ENCODE measurements at regions not wholly inside any gene's neighbourhood (a gene's known extent, or its start where the extent isn't known, plus 50 kb on each side); places are given as distances from the start of the nearest gene placed in this dataset.
"Not testable (repeated sequence)": the region's sequence is repeated elsewhere in the genome, so short reads cannot be mapped to it uniquely, and the experiment has no call there.

DNA sequence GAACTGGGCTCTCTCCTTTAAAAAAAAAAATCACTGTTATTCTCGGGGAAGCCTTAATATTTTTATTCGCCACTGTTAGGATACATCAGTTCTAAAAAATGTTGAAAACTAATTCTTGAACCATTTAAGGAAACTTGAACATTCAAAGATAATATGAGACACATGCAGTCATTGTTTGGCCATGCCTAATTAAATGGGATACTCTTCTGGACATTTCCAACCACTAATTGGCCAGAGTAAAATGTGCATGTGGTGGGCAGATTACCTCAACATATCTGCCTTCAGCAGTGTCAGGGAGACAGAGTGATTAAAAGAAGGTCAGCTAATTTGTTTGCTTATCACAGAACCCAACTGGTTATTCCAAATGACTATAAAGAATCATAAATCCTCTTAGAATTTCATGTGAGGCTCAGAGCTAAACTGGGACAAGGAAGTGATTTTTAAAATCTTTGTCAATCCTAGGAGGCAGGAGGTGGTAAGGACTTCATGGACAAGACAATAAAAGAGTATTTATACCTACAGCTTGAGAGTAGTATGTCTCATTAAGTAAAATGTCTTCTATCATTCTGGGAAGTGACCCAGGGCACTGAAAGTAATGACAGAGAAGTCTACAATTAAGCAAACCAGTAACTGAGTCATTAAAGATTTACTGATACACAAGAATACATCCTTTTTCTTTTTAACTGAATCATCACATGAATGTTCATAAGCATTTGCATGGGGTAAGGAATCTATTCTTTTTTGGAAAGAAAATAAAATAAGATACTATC is 242.9 kb upstream of the TRPM3 start:
- no peak for DNase-seq (ENCODE audit: low spot score)

- DNase-seq (ENCODE audit: low spot score), result no peak
Observed at GRCh38 chr9:71363286-71363961, 242.0 kb upstream of the TRPM3 start.

DNA sequence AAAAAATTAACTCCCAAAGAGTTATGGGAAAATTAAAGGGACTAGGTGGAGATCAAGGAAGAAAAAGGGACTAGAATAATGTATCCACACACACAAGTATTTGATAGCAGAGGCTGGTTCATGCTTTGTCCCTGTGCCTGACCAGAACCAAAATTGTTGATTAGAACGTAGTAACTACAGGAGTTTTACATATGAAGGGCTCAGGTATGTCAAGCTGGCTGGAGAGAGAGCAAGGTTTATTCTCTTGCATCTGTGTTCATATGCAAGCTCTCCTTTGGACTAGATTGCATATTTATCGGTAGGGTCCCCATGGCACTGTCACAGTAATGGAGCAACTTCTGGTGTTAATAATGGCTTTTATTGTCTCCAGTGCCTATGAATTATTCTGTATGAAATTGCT is 239.9 kb upstream of the TRPM3 start:
- no peak for DNase-seq (ENCODE audit: low spot score)

GRCh38 chr9:71357346-71357745 is 235.9 kb upstream of the TRPM3 start:
- no peak for DNase-seq (ENCODE audit: low spot score)

DNA sequence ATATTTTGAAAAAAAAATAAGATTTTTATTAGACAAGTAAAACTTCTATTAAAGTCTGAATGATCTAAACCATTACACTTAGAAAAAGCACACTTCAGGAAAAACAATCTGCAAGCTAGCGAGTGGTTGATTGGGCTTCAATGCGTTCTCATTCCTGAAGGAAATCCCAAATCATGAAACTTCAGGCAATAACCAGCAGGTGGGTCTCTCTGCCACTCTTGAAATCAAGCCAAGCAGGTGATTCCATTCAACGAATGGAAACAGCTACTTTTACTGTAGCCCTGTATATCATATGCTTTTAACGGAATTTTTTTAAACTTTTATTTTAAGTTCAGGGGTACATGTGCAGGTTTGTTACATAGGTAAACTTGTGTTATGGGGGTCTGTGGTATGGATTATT is 234.5 kb upstream of the TRPM3 start:
- DNase-seq (ENCODE audit: low spot score), result no peak

- no peak for DNase-seq (ENCODE audit: low spot score)
Observed at GRCh38 chr9:71353720-71354119, 232.3 kb upstream of the TRPM3 start.

DNA sequence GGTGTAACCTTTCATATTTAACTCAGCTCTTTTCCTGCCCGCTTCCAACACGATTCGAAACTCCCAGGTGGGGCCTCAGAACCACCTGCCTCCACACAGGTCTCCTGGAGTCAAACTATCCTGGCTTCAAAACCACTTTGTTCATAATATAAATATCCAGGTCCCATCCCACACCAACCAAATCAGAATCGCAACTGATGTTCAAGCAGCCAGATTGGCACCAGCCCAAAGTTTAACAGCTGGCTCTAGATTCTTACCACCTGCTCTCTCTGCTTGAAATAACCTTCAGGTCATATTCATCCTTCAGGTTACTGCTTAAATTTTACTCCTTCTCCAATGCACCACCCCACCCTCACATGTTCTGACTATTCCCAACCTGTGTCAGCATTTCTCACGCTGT is 231.4 kb upstream of the TRPM3 start:
- no peak for DNase-seq (ENCODE audit: low spot score)

DNA sequence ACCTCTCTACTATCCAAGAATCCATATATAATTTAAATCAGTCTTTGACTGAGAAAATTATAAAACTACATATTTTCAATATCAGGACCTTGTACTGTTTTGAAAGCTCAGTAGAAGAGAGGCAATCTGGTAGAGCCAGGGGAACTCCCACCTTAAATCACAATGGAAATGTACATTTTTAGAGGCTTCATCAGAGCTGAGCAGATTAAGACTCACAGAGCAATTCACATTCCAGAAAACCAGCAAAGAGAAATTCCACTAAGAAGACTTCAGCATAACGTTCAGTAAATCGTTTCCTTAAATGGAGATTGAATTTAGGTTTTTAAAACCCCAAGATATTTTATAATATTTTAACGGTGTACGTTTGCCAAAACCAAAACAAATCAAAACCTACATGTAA is 227.8 kb upstream of the TRPM3 start:
- no peak for DNase-seq (ENCODE audit: low spot score)

- no peak for DNase-seq (ENCODE audit: low spot score)
Observed at GRCh38 chr9:71333321-71333720, 211.9 kb upstream of the TRPM3 start.

GRCh38 chr9:71331603-71332002 is 210.2 kb upstream of the TRPM3 start:
- no peak for DNase-seq (ENCODE audit: low spot score)

GRCh38 chr9:71329873-71330272 is 208.5 kb upstream of the TRPM3 start:
- DNase-seq (ENCODE audit: low spot score), result no peak

- no peak for DNase-seq (ENCODE audit: low spot score)
Observed at GRCh38 chr9:71326360-71326759, 204.9 kb upstream of the TRPM3 start.

DNA sequence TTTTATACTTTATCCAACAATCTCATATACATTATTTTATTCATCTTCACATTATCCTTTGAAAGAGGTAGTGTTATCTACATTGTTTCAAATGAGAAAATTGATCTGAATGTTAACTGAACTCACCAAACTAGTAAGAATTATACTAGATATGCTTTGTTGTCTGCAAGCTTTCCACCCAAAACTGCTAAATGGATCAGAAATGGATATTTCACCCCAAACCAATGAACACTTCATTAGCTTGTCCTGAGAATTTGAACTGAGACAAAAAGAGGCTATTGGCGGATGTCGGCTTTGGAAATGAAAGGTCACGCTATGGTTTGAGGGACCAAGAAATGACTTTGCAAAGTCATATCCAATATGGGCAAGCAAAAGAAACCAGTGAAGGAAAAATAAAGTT is 201.9 kb upstream of the TRPM3 start:
- DNase-seq (ENCODE audit: low spot score), result no peak

- DNase-seq (ENCODE audit: low spot score), result no peak
Observed at GRCh38 chr9:71322311-71322710, 200.9 kb upstream of the TRPM3 start.

DNA sequence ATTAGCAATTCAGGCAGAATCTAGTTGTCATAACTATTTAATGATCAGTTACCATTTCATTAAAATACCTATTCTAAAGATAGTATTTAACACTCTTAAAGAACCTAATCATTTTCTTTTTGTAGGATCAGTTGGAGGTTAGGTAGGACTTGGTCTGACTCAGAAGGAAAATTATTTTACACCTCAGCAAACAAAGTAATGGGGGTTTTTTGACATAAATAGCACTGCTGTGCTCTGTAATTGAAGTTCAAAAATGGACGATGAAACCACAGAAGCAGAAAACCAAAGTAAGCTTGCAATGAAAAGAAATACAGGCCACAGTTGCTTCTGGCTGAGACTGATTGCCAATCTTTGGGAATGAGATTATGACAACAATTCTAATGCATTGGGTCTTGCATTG is 187.0 kb upstream of the TRPM3 start:
- no peak for DNase-seq (ENCODE audit: low spot score)

- no peak for DNase-seq (ENCODE audit: low spot score)
Observed at GRCh38 chr9:71306134-71306533, 184.7 kb upstream of the TRPM3 start.

- DNase-seq (ENCODE audit: low spot score), result no peak
Observed at GRCh38 chr9:71303351-71303750, 181.9 kb upstream of the TRPM3 start.

DNA sequence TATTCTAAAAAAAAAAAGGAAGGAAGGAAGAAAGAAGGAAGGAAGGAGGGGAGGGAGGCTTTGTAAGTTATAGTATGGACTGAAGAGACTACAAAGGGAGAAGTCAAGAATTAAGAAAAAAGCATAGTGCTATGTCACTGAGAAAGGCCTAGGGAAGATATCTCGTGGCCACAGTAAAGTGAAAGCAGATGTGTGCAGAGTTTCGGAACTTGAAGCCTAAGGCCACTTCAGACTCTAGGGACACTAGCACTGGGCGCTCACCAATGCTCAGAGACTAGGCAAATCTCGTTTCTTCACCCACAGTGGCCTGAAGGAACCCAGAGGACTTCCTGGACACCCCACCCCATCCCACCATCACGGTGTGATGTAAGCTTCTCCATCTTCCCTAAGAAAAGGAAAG is 181.4 kb upstream of the TRPM3 start:
- DNase-seq (ENCODE audit: low spot score), result no peak

GRCh38 chr9:71295928-71296327 is 174.5 kb upstream of the TRPM3 start:
- DNase-seq (ENCODE audit: low spot score), result no peak

DNA sequence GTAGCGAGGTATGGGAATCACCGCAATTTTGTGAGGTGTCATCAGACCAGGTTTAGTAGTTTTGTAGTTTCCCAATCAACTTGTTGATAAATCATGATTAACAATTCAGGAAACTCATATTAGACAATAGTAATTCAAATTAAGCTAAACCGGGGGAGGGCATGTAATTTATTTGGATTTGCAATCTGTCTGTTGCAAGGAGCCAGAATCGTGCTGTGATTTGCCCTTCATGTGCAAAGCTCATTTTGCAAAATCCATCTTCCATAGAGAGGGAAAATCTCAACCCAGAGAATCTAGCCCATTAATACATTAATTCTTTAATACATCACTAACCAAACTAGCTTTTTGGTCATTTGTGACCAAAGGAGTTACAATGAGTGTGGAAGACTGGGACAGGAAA is 164.7 kb upstream of the TRPM3 start:
- DNase-seq (ENCODE audit: low spot score), result no peak

DNA sequence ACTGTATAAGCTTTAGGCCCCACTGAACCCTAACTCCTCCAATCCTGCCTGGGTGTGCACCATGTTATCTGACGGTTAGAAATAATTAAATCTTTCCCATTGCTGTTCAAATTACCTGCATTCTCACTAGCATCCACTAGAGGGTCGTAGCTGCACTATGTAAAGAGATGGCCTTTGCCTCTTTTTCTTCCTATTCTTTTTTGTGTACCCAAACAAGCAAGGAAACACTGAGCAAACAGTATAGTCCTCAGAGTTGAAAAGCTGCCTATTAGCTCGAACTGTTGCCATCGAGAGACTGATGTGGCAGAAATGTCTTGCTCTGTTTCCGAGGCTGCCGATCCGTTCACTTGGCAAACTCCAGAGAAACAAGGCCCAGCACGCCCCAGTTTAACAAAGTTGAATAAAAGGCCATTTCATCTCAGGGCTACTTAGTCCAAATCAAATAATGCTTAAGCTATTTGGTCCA is 163.8 kb upstream of the TRPM3 start:
- peak; percentile 76 for DNase-seq (ENCODE audit: low spot score)

- DNase-seq (ENCODE audit: low spot score), result not testable (repeated sequence)
Observed at GRCh38 chr9:71282116-71282515, 160.7 kb upstream of the TRPM3 start.

GRCh38 chr9:71279151-71279739 is 157.8 kb upstream of the TRPM3 start:
- DNase-seq (ENCODE audit: low spot score), result no peak
